ENCODE measurements at regions not wholly inside any gene's neighbourhood (a gene's known extent, or its start where the extent isn't known, plus 50 kb on each side); places are given as distances from the start of the nearest gene placed in this dataset.

DNA sequence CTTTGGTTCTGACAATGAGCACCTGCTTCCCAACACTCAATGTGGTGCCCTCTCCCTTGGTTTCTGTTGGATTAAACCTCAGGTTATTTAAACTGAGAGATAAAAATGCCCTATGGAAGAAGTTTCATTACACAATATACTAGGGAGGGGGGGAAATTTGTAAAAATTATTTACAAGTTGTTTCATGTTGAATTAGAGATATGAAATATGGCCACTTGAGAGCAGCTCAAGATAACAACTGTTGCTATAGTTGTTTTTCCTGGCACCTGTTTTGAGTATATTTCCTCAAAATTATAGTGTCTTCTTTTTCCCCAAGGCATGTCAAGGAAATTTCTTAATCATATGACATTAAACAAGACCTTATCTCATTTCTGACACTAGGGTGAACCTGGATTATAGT is 101.7 kb upstream of the COL6A5 start:
- TF ChIP-seq POLR2AphosphoS5 (IDR thresholded peaks at IDR 0.05; ENCODE audit: low read depth, low read length) (no peak), POLR2A (IDR thresholded peaks at IDR 0.05; ENCODE audit: low read depth, low read length) (no peak), TAF1 (IDR thresholded peaks at IDR 0.05; ENCODE audit: borderline replicate concordance, low read depth, low read length) (no peak)

Data from GM12892 (cell line).